Upper lobe of right lung (tissue), 1 donor: ENCODE measurements at regions not wholly inside any gene's neighbourhood (a gene's known extent, or its start where the extent isn't known, plus 50 kb on each side); places are given as distances from the start of the nearest gene placed in this dataset.

Source experiments
- ATAC-seq: fragments of 200-7000 bp; cut with Tn5 transposase; one replicate; pipeline ENCODE4 v1.9.1; 2020; ENCODE audit warnings: mild to moderate bottlenecking, moderate library complexity
- DNase-seq: peaks from one replicate; pipeline ENCODE4 v3.0.0-alpha.2; 2020
- H3K27ac ChIP-seq: fragments of 200-600 bp; one replicate; pipeline ENCODE4 v1.8.0; 2022
- H3K27me3 ChIP-seq: fragments of 200-600 bp; one replicate; pipeline ENCODE4 v1.8.0; 2022; ENCODE audit warnings: mild to moderate bottlenecking
- H3K36me3 ChIP-seq: fragments of 200-600 bp; one replicate; pipeline ENCODE4 v1.8.0; 2022
- H3K4me1 ChIP-seq: fragments of 200-600 bp; one replicate; pipeline ENCODE4 v1.8.0; 2022
- H3K4me3 ChIP-seq: fragments of 200-600 bp; one replicate; pipeline ENCODE4 v1.8.0; 2022; ENCODE audit warnings: mild to moderate bottlenecking
- H3K9me3 ChIP-seq: fragments of 200-600 bp; one replicate; pipeline ENCODE4 v1.8.0; 2022
- intact Hi-C: fragments of 100-400 bp; cut with DNase I; formaldehyde crosslinking; loops from one replicate; pipeline ENCODE4 v1.11.0; 2022
- TF ChIP-seq, protein P1 (sequence below): fragments of 200-600 bp; IDR thresholded peaks from one replicate; pipeline ENCODE4 v1.8.0; 2022; ENCODE audit warnings: antibody characterized with exemption
- donor health status: DM: no; HTN: yes; CAD: no; lungs with severe emphysema.

- no peak for DNase-seq
- intact Hi-C loops: no loop called here
- Histone ChIP-seq H3K27ac (no peak overlapping the region), H3K36me3 (no peaks in the 10 kb centered on the region), H3K27me3 (no peaks in the 10 kb centered on the region), H3K9me3 (no peaks in the 10 kb centered on the region), H3K4me3 (no peak overlapping the region), H3K4me1 (peaks cover 25% of the 10 kb centered on the region)
- TF ChIP-seq, protein P1, sequence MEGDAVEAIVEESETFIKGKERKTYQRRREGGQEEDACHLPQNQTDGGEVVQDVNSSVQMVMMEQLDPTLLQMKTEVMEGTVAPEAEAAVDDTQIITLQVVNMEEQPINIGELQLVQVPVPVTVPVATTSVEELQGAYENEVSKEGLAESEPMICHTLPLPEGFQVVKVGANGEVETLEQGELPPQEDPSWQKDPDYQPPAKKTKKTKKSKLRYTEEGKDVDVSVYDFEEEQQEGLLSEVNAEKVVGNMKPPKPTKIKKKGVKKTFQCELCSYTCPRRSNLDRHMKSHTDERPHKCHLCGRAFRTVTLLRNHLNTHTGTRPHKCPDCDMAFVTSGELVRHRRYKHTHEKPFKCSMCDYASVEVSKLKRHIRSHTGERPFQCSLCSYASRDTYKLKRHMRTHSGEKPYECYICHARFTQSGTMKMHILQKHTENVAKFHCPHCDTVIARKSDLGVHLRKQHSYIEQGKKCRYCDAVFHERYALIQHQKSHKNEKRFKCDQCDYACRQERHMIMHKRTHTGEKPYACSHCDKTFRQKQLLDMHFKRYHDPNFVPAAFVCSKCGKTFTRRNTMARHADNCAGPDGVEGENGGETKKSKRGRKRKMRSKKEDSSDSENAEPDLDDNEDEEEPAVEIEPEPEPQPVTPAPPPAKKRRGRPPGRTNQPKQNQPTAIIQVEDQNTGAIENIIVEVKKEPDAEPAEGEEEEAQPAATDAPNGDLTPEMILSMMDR: no peak
- no peak for ATAC-seq
Observed at GRCh38 chr4:140233791-140234696, 80.1 kb upstream of the MAML3 start.

- DNase-seq (no peak), ATAC-seq (no peak)
- Histone ChIP-seq H3K27me3 (no peaks in the 10 kb centered on the region), H3K27ac (no peak overlapping the region), H3K9me3 (no peaks in the 10 kb centered on the region), H3K36me3 (no peaks in the 10 kb centered on the region), H3K4me3 (no peak overlapping the region), H3K4me1 (no peaks in the 10 kb centered on the region)
- TF ChIP-seq, protein P1: no peak
- intact Hi-C loops: no loop called here
Observed at GRCh38 chr4:140229881-140230280, 75.9 kb upstream of the MAML3 start.

GRCh38 chr4:140227286-140227685 is 73.3 kb upstream of the MAML3 start:
- TF ChIP-seq, protein P1: no peak
- intact Hi-C loops: no loop called here

DNA sequence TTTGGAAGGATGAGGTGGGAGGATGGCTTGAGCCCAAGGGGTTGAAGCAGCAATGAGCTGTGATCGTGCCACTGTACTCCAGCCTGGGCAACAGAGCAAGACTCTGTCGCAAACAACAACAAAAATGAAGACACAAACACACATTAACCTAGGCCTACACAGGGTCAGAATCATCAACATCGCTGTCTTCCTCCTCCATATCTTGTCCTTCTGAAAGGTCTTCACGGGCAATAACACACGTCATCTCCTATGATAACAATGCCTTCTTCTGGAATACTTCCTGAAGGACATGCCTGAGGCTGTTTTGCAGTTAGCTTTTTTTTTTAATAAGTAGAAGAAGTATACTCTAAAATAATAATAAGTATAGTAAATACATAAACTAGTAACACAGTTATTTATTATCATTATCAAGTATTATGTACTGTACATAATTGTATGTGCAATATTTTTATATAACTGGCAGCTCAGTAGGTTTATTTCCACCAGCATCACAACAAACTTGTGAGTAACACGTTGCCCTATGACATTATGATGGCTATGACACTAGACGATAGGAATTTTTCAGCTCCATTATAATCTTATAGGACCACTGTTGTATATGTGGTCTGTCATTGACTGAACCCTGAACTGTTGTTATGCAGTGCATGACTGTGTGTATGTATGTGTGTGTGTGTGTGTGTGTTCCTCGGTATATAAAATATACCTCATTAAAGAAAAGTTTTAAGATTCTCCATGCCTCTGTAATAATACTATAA is 69.2 kb upstream of the MAML3 start:
- no peaks in the 10 kb centered on the region for H3K27me3 ChIP-seq
- ATAC-seq (no peak), DNase-seq (no peak)
- no peaks in the 10 kb centered on the region for H3K4me1 ChIP-seq
- TF ChIP-seq, protein P1: no peak
- no peak overlapping the region for H3K27ac ChIP-seq
- H3K36me3 ChIP-seq: no peaks in the 10 kb centered on the region
- intact Hi-C loops: no loop called here
- no peaks in the 10 kb centered on the region for H3K9me3 ChIP-seq
- H3K4me3 ChIP-seq: no peak overlapping the region

More at GRCh38 chr4:140227286-140227685, 73.3 kb upstream of the MAML3 start:
- Histone ChIP-seq H3K36me3 (no peaks in the 10 kb centered on the region), H3K27me3 (no peaks in the 10 kb centered on the region), H3K4me3 (no peak overlapping the region), H3K27ac (no peak overlapping the region), H3K9me3 (no peaks in the 10 kb centered on the region), H3K4me1 (no peaks in the 10 kb centered on the region)
- ATAC-seq (no peak), DNase-seq (no peak)

DNA sequence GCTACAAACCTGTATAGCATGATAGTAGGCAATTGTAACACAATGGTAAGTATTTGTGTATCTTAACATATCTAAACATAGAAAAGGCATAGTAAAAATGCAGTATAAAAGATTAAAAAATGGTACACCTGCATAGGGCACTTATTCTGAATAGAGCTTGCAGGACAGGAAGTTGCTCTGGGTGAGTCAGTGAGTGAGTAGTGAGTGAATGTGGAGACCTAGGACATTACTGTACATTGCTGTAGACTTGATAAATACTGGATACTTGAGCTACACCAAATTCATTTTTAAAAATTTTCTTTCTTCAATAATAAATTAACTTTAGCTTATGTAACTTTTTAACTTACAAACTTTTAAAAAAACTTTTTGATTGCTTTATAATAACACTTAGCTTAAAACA is 68.2 kb upstream of the MAML3 start:
- Histone ChIP-seq H3K36me3 (no peaks in the 10 kb centered on the region), H3K27me3 (no peaks in the 10 kb centered on the region), H3K4me1 (no peaks in the 10 kb centered on the region), H3K4me3 (no peak overlapping the region), H3K27ac (no peak overlapping the region), H3K9me3 (no peaks in the 10 kb centered on the region)
- DNase-seq (no peak), ATAC-seq (no peak)
- intact Hi-C loops: no loop called here
- TF ChIP-seq, protein P1: no peak
